Common myeloid progenitor, CD34-positive (primary cell): ENCODE measurements at regions not wholly inside any gene's neighbourhood (a gene's known extent, or its start where the extent isn't known, plus 50 kb on each side); places are given as distances from the start of the nearest gene placed in this dataset.

Experiments
- CTCF ChIA-PET: fragments of 350-600 bp; sonication (Branson Sonifier 250); formaldehyde crosslinking; loops from one replicate; lab custom pipeline; 2021; ENCODE audit warnings: antibody characterized with exemption; lab: Charles Lee
- POLR2A ChIA-PET: fragments of 350-600 bp; sonication (Branson Sonifier 250); formaldehyde crosslinking; loops from one replicate; lab custom pipeline; 2021; ENCODE audit warnings: antibody characterized with exemption; lab: Charles Lee
- DNase-seq, 3 donors: peaks; one replicate each; pipeline versions ENCODE4 v3.0.0 to v3.0.0-alpha.2; 2013
- H3K27ac ChIP-seq, 2 experiments: 1 replicate in 1 of 2; 2 replicates in 1 of 2; pipeline ENCODE4 v1.7.0; 2013; ENCODE audit warnings: inconsistent platforms in 2 of 2, low read length in 2 of 2, mild to moderate bottlenecking in 2 of 2, low read depth in 1 of 2, moderate library complexity in 1 of 2; ENCODE audit not compliant: severe bottlenecking in 2 of 2, insufficient read depth in 1 of 2, poor library complexity in 1 of 2
- H3K27me3 ChIP-seq, 5 experiments: replicated peaks in 2 of 5; 1 replicate in 3 of 5; 2 replicates in 2 of 5; pipeline versions ENCODE4 v1.6.1 to v1.7.0; 2013; ENCODE audit warnings: low read length in 4 of 5, mild to moderate bottlenecking in 2 of 5, moderate library complexity in 2 of 5, inconsistent platforms in 1 of 5; ENCODE audit not compliant: insufficient read depth in 5 of 5, control insufficient read depth in 4 of 5
- H3K36me3 ChIP-seq, 4 experiments: 1 replicate in 2 of 4; 2 replicates in 2 of 4; pipeline versions ENCODE4 v1.6.1 to v1.7.0; 2013; ENCODE audit warnings: low read length in 3 of 4, control low read depth in 1 of 4, mild to moderate bottlenecking in 1 of 4; ENCODE audit not compliant: control insufficient read depth in 4 of 4, insufficient read depth in 4 of 4
- H3K4me1 ChIP-seq, 4 experiments: 1 replicate in 3 of 4; 2 replicates in 1 of 4; pipeline versions ENCODE4 v1.6.1 to v1.7.1; 2013; ENCODE audit warnings: low read length in 3 of 4, mild to moderate bottlenecking in 3 of 4, control low read depth in 1 of 4, inconsistent platforms in 1 of 4, moderate library complexity in 1 of 4; ENCODE audit not compliant: control insufficient read depth in 4 of 4, insufficient read depth in 4 of 4; ENCODE audit errors: control extremely low read depth in 1 of 4
- H3K4me3 ChIP-seq, 7 experiments: 1 replicate in 4 of 7; 2 replicates in 3 of 7; pipeline versions ENCODE4 v1.5.1 to v1.7.0; 2013; ENCODE audit warnings: mild to moderate bottlenecking in 7 of 7, low read length in 6 of 7, moderate library complexity in 6 of 7, inconsistent platforms in 2 of 7, low read depth in 2 of 7, control low read depth in 1 of 7; ENCODE audit not compliant: insufficient read depth in 4 of 7, control insufficient read depth in 1 of 7; ENCODE audit errors: extremely low read depth in 1 of 7
- H3K9me3 ChIP-seq, 5 experiments: 1 replicate in 4 of 5; 2 replicates in 1 of 5; pipeline versions ENCODE4 v1.6.1 to v1.7.1; 2013; ENCODE audit warnings: low read length in 4 of 5, mild to moderate bottlenecking in 2 of 5, inconsistent platforms in 1 of 5, low read depth in 1 of 5, moderate library complexity in 1 of 5; ENCODE audit not compliant: control insufficient read depth in 4 of 5, insufficient read depth in 2 of 5; ENCODE audit errors: control extremely low read depth in 1 of 5
- WGBS: methylation state at CpG from one replicate; pipeline ENCODE4 v1.1.5; 2013; ENCODE audit not compliant: insufficient coverage; 5-methylcytosine and 5-hydroxymethylcytosine counted together

DNA sequence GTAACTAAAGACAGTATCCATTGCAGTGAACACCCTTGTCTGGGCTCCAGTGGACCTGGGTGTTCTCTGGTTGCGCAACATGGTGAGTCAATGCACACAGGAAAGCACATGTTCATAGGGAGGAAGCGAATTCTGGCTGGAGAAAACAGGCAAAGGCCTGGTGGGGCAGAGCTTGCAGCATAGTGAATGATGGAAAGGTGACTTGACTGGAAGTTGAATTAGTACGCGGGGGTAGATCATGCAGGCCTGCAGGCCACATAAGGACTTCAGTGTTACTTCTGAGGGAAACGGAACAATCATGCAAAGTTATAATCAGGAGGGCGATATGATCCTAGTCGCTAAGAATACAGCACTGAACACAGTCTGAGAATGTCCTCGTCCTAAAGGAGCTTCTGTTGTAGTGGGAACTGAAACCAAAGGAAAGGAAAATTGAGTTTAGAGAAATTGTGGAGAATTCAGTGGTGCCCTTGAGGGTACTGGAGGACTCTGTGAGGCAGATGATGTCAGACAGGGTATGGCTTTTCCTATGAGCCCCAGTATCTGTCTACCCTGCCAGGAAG lies 71.9 kb upstream of the RANBP3L start:
- POLR2A ChIA-PET: no interaction called here
- CTCF ChIA-PET: interaction anchor here (1.0 kb wide), 1 partner anchor 16 kb away, joined by 4 read pairs; no protein-coding TSS in a partner anchor
- peaks cover 0 to 24% (median 8%) of the 10 kb centered on the region in 4 experiments for H3K4me1 ChIP-seq
- H3K27ac ChIP-seq: no peak overlapping the region
- DNase-seq: peak; percentile 31 to 76 (median 69)
- WGBS: 81% methylated on average over 7 of the region's 8 CpGs
- H3K4me3 ChIP-seq: peak overlapping the region in 1 of 7 experiments; percentile 25
- H3K9me3 ChIP-seq: peaks cover 0 to 2% (median 0%) of the 10 kb centered on the region in 5 experiments
- no peaks in the 10 kb centered on the region for H3K27me3 ChIP-seq
- H3K36me3 ChIP-seq: no peaks in the 10 kb centered on the region

DNA sequence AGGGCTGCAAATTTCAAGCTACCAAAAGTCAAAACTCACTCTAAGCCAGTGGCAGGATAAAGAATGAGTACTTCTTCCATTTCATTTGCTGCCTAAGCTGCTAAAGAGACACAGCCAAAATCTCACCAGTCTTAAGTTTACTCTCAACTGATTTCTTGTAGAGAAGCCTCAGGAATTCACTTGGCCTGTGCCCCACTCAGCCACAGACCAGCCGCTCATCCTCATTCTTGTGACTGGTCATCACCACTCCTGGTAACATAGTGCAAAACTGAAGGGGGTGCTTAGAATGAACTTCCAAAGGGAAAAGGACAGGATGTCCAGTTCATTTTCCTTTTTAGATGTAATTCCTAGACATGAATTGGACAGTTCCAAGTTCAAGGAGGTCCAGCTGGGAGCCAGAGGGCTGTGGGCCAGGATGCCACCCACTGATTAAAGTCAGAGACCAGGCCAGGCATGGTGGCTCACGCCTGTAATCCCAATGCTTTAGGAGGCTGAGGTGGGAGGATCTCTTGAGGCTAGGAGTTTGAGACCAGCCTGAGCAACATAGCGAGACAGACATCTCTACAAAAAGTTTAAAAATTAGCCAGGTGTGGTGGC lies 72.7 kb upstream of the RANBP3L start:
- ChIA-PET CTCF (interaction anchor here (1.0 kb wide), 1 partner anchor 15 kb away, joined by 4 read pairs; no protein-coding TSS in a partner anchor), POLR2A (no interaction called here)
- 100% methylated on average over 2 of the region's 3 CpGs for WGBS
- DNase-seq: no peak
- Histone ChIP-seq H3K27ac (no peak overlapping the region), H3K4me1 (peaks cover 0 to 24% (median 8%) of the 10 kb centered on the region in 4 experiments), H3K9me3 (peaks cover 0 to 2% (median 0%) of the 10 kb centered on the region in 5 experiments), H3K27me3 (no peaks in the 10 kb centered on the region), H3K36me3 (no peaks in the 10 kb centered on the region), H3K4me3 (no peak overlapping the region)

DNA sequence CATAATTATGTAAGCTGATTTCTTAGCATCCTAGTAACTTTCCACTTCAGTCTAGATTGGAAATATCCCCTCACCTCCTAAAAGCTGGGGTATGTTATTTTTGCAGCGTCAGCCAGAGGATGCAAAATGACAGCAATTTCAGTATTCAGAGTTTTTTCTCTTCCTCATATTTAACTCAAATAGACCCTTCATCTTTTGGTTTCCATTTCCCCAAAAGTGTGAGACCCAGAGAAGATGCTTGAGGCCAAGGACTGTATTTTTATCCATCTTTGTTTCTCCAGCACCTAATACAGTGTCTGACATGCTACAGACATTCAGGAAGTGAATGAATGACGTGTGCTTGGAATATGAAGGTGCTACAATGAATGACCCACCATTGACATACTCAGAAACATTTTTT lies 75.5 kb upstream of the RANBP3L start:
- Histone ChIP-seq H3K4me1 (peaks cover 0 to 23% (median 8%) of the 10 kb centered on the region in 4 experiments), H3K27me3 (no peaks in the 10 kb centered on the region), H3K27ac (no peak overlapping the region), H3K9me3 (no peaks in the 10 kb centered on the region), H3K36me3 (no peaks in the 10 kb centered on the region), H3K4me3 (no peak overlapping the region)
- peak in 2 of 3 donors; percentile 16 to 21 for DNase-seq
- WGBS: 67% methylated on average over 1 of the region's 2 CpGs
- CTCF ChIA-PET: interaction anchor here (3.1 kb wide), 1 partner anchor 12 kb away, joined by 16 read pairs; no protein-coding TSS in a partner anchor
- POLR2A ChIA-PET: no interaction called here

DNA sequence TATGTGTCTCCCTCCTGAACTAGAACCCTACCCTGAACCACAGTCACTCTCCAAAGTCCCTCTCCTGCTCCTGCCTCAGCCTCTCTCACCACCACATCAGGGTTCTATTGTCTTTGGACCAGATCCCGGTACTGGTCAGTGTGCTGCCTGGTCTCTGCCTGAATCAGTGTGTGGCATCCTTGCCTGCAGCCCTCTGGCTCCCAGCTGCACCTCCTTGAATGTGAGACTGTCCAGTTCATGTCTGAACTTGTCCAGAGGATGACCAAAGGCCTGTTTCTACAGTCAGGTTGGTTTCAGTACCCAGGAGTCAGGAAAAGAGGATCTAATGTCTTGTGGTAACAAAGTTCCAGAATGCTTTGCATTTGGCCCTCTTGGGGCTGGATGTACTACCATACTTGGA lies 76.8 kb upstream of the RANBP3L start:
- Histone ChIP-seq H3K36me3 (no peaks in the 10 kb centered on the region), H3K4me1 (peaks cover 0 to 15% (median 6%) of the 10 kb centered on the region in 4 experiments), H3K27me3 (no peaks in the 10 kb centered on the region), H3K4me3 (no peak overlapping the region), H3K9me3 (no peaks in the 10 kb centered on the region), H3K27ac (no peak overlapping the region)
- DNase-seq: no peak
- ChIA-PET CTCF (interaction anchor here (3.1 kb wide), 1 partner anchor 10 kb away, joined by 16 read pairs; no protein-coding TSS in a partner anchor), POLR2A (no interaction called here)
- 100% methylated on average over 1 of the region's 1 CpG for WGBS

DNA sequence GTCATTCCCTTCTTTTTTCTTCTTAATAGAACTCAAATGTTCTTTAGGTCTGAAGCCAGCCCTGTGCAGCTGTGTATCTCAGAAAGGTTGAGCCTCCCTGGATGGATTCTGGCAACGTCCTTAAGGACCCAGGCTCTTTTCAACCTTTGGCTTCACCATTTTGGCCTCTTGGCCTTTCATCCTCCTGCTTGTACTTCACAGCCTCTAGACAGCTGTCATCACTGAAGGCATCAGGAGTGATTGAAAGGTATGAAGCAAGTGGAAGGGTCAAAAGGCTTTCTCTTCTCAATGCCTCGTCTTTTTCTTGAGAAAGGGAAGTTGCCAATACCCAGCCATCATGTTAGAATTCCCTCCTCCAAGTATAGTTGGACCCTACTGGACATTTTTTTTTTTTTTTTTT lies 81.2 kb upstream of the RANBP3L start:
- Histone ChIP-seq H3K9me3 (no peaks in the 10 kb centered on the region), H3K4me1 (peaks cover 0 to 18% (median 4%) of the 10 kb centered on the region in 4 experiments), H3K36me3 (no peaks in the 10 kb centered on the region), H3K27ac (no peak overlapping the region), H3K27me3 (no peaks in the 10 kb centered on the region), H3K4me3 (no peak overlapping the region)
- ChIA-PET POLR2A (no interaction called here), CTCF (interaction anchor here (1.2 kb wide), 1 partner anchor 11 kb away, joined by 3 read pairs; no protein-coding TSS in a partner anchor)
- 100% methylated on average over 2 of the region's 2 CpGs for WGBS
- DNase-seq: no peak

DNA sequence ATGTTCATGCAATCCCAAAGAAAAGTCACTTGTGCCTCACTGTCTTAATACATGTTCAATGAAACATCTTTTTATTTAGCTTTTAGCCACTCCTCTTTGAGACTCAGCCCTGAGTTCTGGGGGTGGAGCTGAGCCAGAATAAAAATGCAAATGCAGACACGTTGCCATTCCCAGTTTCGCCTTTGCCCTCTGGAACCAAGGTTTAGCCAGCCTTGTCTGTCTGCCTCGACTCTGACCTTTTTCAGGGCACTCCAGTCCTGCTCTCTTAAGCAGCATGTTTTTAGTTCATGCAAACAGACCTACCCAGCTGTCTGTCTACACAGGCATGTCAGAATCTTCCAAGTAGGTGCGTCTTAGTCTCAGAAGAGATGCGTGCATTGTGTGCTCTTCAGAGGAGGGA lies 82.2 kb upstream of the RANBP3L start:
- Histone ChIP-seq H3K27me3 (no peaks in the 10 kb centered on the region), H3K36me3 (no peaks in the 10 kb centered on the region), H3K27ac (no peak overlapping the region), H3K4me1 (peaks cover 0 to 21% (median 5%) of the 10 kb centered on the region in 4 experiments), H3K4me3 (no peak overlapping the region), H3K9me3 (no peaks in the 10 kb centered on the region)
- ChIA-PET POLR2A (no interaction called here), CTCF (no interaction called here)
- DNase-seq: no peak
- 98% methylated on average over 5 of the region's 5 CpGs for WGBS

DNA sequence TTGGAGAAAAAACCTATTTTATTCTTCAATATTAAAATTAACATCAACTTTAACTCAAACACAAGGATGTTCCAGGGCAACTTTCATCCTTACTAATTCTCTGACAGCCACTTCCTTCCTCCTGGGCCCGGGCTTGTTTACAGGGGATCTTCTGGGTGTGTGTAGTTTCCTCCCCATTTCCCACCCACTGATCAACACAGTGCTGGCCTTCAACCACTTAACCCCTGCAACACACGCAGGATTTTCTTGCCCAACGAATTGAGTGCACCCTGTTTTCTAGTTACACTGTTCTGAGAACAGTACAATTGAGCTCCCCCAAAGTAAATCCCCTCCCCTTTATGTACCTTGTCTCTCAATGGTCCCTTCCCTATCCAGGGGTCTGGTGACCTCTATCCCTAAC lies 83.1 kb upstream of the RANBP3L start:
- Histone ChIP-seq H3K27ac (no peak overlapping the region), H3K4me3 (no peak overlapping the region), H3K9me3 (no peaks in the 10 kb centered on the region), H3K4me1 (peaks cover 0 to 30% (median 13%) of the 10 kb centered on the region in 4 experiments), H3K27me3 (no peaks in the 10 kb centered on the region), H3K36me3 (no peaks in the 10 kb centered on the region)
- no peak for DNase-seq
- CTCF ChIA-PET: interaction anchor here (1.4 kb wide), 1 partner anchor 8 kb away, joined by 3 read pairs; no protein-coding TSS in a partner anchor
- 73% methylated on average over 2 of the region's 3 CpGs for WGBS
- POLR2A ChIA-PET: no interaction called here
